ENCODE measurements at regions not wholly inside any gene's neighbourhood (a gene's known extent, or its start where the extent isn't known, plus 50 kb on each side); places are given as distances from the start of the nearest gene placed in this dataset.

GRCh38 chr3:117285737-117286136 is 576.2 kb downstream of the TUSC7 start:
- CTCF ChIA-PET = no interaction called here
- POLR2A ChIA-PET = no interaction called here
- DNase-seq (ENCODE audit: extremely low spot score) = no peak
- TF ChIP-seq CTCF (IDR thresholded peaks at IDR 0.05; ENCODE audit: control extremely low read depth, extremely low read depth, low read depth, missing control alignments) = no peak

DNA sequence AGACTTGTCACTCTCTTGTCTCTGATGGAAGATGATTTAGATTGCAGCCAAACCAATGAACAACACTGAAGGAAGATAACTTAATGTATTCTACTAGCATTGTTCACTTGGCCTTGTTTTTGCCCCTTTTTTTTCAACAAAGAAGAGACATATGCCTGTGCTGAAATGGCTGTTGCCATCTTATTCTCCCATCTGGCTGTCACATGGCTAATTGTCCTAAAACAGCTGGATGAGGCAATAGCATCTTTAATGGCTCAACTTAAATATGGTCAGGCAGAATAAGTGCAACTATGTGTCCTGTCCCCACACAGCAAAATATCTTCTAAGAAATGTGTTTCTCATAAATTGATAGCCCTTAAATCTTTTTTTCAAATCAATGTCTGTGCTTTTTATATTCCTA is 576.9 kb downstream of the TUSC7 start:
- DNase-seq (ENCODE audit: extremely low spot score) = no peak
- ChIA-PET CTCF (no interaction called here), POLR2A (no interaction called here)
- TF ChIP-seq CTCF (IDR thresholded peaks at IDR 0.05; ENCODE audit: control extremely low read depth, extremely low read depth, low read depth, missing control alignments) = no peak

DNA sequence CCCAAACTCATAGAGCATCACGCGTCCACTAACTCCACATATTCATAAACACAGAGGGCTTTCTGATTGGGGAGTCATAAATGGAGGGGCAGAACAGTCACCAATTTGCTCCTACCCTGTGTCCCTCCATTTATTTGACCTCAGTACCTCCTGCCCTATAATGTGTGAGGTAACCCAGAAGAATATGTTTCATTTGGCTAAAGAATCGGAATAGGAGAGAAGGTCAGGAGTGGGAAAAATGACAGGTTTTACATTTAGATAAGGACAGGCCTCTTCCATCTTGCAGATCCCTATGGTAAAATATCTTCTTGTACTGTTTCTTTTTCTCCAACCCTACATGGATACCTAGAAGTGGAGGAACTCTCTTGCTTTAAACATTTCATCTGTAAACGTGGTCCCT is 578.0 kb downstream of the TUSC7 start:
- POLR2A ChIA-PET = no interaction called here
- CTCF ChIA-PET = no interaction called here
- no peak for DNase-seq (ENCODE audit: extremely low spot score)
- no peak for TF ChIP-seq CTCF (IDR thresholded peaks at IDR 0.05; ENCODE audit: control extremely low read depth, extremely low read depth, low read depth, missing control alignments)

DNA sequence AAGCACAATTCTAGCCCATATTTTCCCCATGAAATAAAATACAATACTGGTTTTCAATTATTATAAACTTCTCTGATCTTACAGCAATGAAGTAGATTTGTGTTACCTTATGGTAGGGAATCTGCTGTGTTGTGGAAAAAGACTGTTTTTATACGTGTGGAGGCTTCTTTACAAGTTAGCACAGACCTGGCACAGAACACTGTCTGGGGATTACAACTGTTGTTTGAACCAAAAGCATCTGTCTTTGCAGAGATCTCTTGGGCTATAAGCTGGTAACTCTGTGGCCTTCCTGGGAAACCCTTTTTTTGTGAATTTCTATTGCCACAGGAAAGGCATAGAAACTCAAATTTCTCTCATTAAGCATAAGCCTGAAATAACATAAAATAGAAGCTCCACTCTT is 581.9 kb downstream of the TUSC7 start:
- no peak for DNase-seq (ENCODE audit: extremely low spot score)
- ChIA-PET CTCF (interaction anchor here (2.0 kb wide), 1 partner anchor 13 kb away, joined by 7 read pairs; no protein-coding TSS in a partner anchor), POLR2A (no interaction called here)
- no peak for TF ChIP-seq CTCF (IDR thresholded peaks at IDR 0.05; ENCODE audit: control extremely low read depth, extremely low read depth, low read depth, missing control alignments)

DNA sequence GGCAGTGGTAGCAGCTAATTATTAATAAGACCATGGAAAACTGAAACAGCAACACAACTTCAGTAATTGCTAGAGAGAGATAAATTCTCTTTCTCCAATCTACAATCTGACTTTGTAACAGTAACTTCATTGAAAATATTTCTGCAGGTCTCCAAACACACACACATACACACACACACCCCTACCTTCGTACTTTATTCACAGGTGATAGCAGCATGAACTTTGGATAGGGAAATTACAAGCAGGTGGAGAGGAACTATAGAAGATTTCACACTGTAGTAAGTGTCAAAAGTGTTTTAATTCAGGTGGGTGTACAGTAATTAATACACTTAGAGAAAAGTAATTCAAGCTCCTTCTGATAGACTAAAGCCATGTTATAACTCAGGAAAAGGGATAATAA is 587.5 kb downstream of the TUSC7 start:
- ChIA-PET CTCF (no interaction called here), POLR2A (no interaction called here)
- no peak for DNase-seq (ENCODE audit: extremely low spot score)
- TF ChIP-seq CTCF (IDR thresholded peaks at IDR 0.05; ENCODE audit: control extremely low read depth, extremely low read depth, low read depth, missing control alignments) = no peak

DNA sequence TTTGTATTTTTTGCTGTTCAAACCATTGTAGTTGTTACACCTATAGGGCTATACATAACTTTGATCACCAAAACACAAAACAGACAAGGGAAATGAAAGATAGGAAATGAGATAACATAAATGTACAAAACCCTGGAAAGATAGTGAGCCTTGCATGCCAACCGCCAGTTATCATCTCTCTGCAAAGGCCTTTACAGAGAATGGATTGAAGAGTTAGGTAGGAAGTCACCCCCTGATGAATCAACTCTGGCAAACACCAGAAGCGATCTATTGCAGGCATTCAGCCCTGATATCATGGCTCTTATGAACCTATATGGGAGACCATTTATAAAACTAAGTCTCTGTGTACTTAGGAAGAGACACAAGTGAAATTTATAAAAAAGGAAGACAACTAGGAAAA is 588.0 kb downstream of the TUSC7 start:
- POLR2A ChIA-PET = no interaction called here
- CTCF ChIA-PET = no interaction called here
- TF ChIP-seq CTCF (IDR thresholded peaks at IDR 0.05; ENCODE audit: control extremely low read depth, extremely low read depth, low read depth, missing control alignments) = no peak
- DNase-seq (ENCODE audit: extremely low spot score) = no peak

DNA sequence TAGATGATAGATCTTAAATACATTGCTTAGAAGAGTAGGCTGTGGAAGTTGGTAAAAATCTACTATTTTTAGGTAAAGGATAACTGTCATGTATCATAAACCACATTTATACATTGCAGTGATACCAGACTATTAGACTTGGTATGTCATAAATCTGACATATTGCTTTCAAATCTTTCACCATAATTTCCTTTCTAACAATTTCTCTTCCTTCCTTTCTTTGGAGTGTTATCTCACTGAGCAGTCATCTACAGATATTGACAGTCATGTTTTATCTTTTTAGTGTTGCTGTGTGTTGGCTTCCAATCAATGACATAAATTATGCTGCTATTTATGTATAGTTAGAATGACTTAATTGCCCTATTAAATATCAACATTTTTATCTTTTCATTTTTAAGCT is 588.7 kb downstream of the TUSC7 start:
- ChIA-PET CTCF (no interaction called here), POLR2A (no interaction called here)
- no peak for TF ChIP-seq CTCF (IDR thresholded peaks at IDR 0.05; ENCODE audit: control extremely low read depth, extremely low read depth, low read depth, missing control alignments)
- DNase-seq (ENCODE audit: extremely low spot score) = no peak
